Suprapubic skin (tissue), 4 donors: ENCODE measurements at regions not wholly inside any gene's neighbourhood (a gene's known extent, or its start where the extent isn't known, plus 50 kb on each side); places are given as distances from the start of the nearest gene placed in this dataset.

Experiments used
- DNase-seq, 2 donors: peaks; one replicate each; pipeline ENCODE4 v3.0.0-alpha.2; 2019; ENCODE audit warnings: low spot score in 2 of 2
- H3K27ac ChIP-seq: fragments of 200-600 bp; sonication (generic); one replicate; pipeline ENCODE4 v1.5.1; 2019
- H3K27me3 ChIP-seq: fragments of 200-600 bp; sonication (generic); one replicate; pipeline ENCODE4 v1.5.1; 2019
- H3K36me3 ChIP-seq: fragments of 200-600 bp; sonication (generic); one replicate; pipeline ENCODE4 v1.5.1; 2019
- H3K4me1 ChIP-seq: fragments of 200-600 bp; sonication (generic); one replicate; pipeline ENCODE4 v1.5.1; 2019
- H3K4me3 ChIP-seq: fragments of 200-600 bp; sonication (generic); one replicate; pipeline ENCODE4 v1.5.1; 2019; ENCODE audit warnings: mild to moderate bottlenecking
- H3K9me3 ChIP-seq: fragments of 200-600 bp; sonication (generic); one replicate; pipeline ENCODE4 v1.5.1; 2019
- CTCF ChIP-seq, 2 donors: fragments of 200-600 bp in 1 of 2; fragments of 450-650 bp in 1 of 2; sonication (generic) in 1 of 2; IDR thresholded peaks; one replicate each; pipeline ENCODE4 v1.5.1; 2016 to 2019; ENCODE audit warnings: antibody characterized with exemption in 2 of 2, mild to moderate bottlenecking in 1 of 2, moderate library complexity in 1 of 2
- EP300 ChIP-seq: sonication (generic); formaldehyde crosslinking; IDR thresholded peaks from one replicate; pipeline ENCODE4 v1.6.1; 2017; ENCODE audit warnings: antibody characterized with exemption
- POLR2A ChIP-seq, 2 donors: fragments of 450-650 bp; IDR thresholded peaks; one replicate each; pipeline ENCODE4 v1.6.1; 2017; ENCODE audit warnings: antibody characterized with exemption in 2 of 2, mild to moderate bottlenecking in 2 of 2, moderate library complexity in 2 of 2
- POLR2AphosphoS5 ChIP-seq, 3 donors: sonication (generic); formaldehyde crosslinking; IDR thresholded peaks; one replicate each; pipeline ENCODE4 v1.6.1; 2017; ENCODE audit warnings: antibody characterized with exemption in 3 of 3
- WGBS: methylation state at CpG from one replicate; pipeline ENCODE4 v1.1.5; 2018; 5-methylcytosine and 5-hydroxymethylcytosine counted together

GRCh38 chr7:27395626-27396025, 153.0 kb downstream of the EVX1 start:
- Histone ChIP-seq H3K9me3 (no peaks in the 10 kb centered on the region), H3K36me3 (no peaks in the 10 kb centered on the region), H3K4me1 (no peaks in the 10 kb centered on the region), H3K4me3 (no peak overlapping the region), H3K27ac (no peak overlapping the region), H3K27me3 (no peaks in the 10 kb centered on the region)
- no peak for DNase-seq
- TF ChIP-seq EP300, result no peak
- no peak for TF ChIP-seq CTCF (IDR thresholded peaks at IDR 0.05)
- TF ChIP-seq POLR2AphosphoS5 (IDR thresholded peaks at IDR 0.05), result no peak
- no peak for TF ChIP-seq POLR2A (IDR thresholded peaks at IDR 0.05)
- 85% methylated on average over 3 of the region's 3 CpGs for WGBS

GRCh38 chr7:27397503-27397902, 154.9 kb downstream of the EVX1 start:
- no peaks in the 10 kb centered on the region for H3K36me3 ChIP-seq
- DNase-seq, result no peak
- no peaks in the 10 kb centered on the region for H3K9me3 ChIP-seq
- H3K4me1 ChIP-seq, result no peaks in the 10 kb centered on the region
- no peak overlapping the region for H3K27ac ChIP-seq
- 97% methylated on average over 3 of the region's 3 CpGs for WGBS
- H3K4me3 ChIP-seq, result no peak overlapping the region
- no peak for TF ChIP-seq POLR2A (IDR thresholded peaks at IDR 0.05)
- TF ChIP-seq POLR2AphosphoS5 (IDR thresholded peaks at IDR 0.05), result no peak
- TF ChIP-seq EP300, result no peak
- no peak for TF ChIP-seq CTCF (IDR thresholded peaks at IDR 0.05)
- H3K27me3 ChIP-seq, result no peaks in the 10 kb centered on the region

GRCh38 chr7:27398851-27399250, 156.2 kb downstream of the EVX1 start:
- Histone ChIP-seq H3K9me3 (no peaks in the 10 kb centered on the region), H3K27me3 (no peaks in the 10 kb centered on the region), H3K27ac (no peak overlapping the region), H3K36me3 (no peaks in the 10 kb centered on the region), H3K4me1 (no peaks in the 10 kb centered on the region), H3K4me3 (no peak overlapping the region)
- no peak for DNase-seq
- WGBS, result 22% methylated on average over 3 of the region's 3 CpGs
- TF ChIP-seq POLR2AphosphoS5 (IDR thresholded peaks at IDR 0.05), result no peak
- TF ChIP-seq EP300, result no peak
- no peak for TF ChIP-seq POLR2A (IDR thresholded peaks at IDR 0.05)
- no peak for TF ChIP-seq CTCF (IDR thresholded peaks at IDR 0.05)

GRCh38 chr7:27399791-27400567, 157.4 kb downstream of the EVX1 start:
- no peaks in the 10 kb centered on the region for H3K27me3 ChIP-seq
- H3K4me1 ChIP-seq, result no peaks in the 10 kb centered on the region
- no peaks in the 10 kb centered on the region for H3K36me3 ChIP-seq
- no peak overlapping the region for H3K4me3 ChIP-seq
- DNase-seq, result no peak
- 66% methylated on average over 11 of the region's 11 CpGs for WGBS
- TF ChIP-seq POLR2AphosphoS5 (IDR thresholded peaks at IDR 0.05) (no peak), EP300 (no peak), CTCF (IDR thresholded peaks at IDR 0.05) (no peak), POLR2A (IDR thresholded peaks at IDR 0.05) (no peak)
- no peaks in the 10 kb centered on the region for H3K9me3 ChIP-seq
- no peak overlapping the region for H3K27ac ChIP-seq

GRCh38 chr7:27405780-27406179, 163.2 kb downstream of the EVX1 start:
- Histone ChIP-seq H3K4me3 (no peak overlapping the region), H3K36me3 (no peaks in the 10 kb centered on the region), H3K9me3 (no peaks in the 10 kb centered on the region), H3K27me3 (no peaks in the 10 kb centered on the region), H3K4me1 (no peaks in the 10 kb centered on the region), H3K27ac (no peak overlapping the region)
- 96% methylated on average over 8 of the region's 8 CpGs for WGBS
- no peak for TF ChIP-seq POLR2A (IDR thresholded peaks at IDR 0.05)
- no peak for TF ChIP-seq POLR2AphosphoS5 (IDR thresholded peaks at IDR 0.05)
- no peak for TF ChIP-seq EP300
- no peak for TF ChIP-seq CTCF (IDR thresholded peaks at IDR 0.05)
- no peak for DNase-seq
